Endothelial cell of umbilical vein (primary cell): ENCODE measurements at regions not wholly inside any gene's neighbourhood (a gene's known extent, or its start where the extent isn't known, plus 50 kb on each side); places are given as distances from the start of the nearest gene placed in this dataset.

Experiments
- BruUV-seq: library from RNA; stranded (reverse); fragments of 400-500 nt; replicated peaks from 2 replicates; lab custom pipeline; 2021; lab: Mats Ljungman, UMichigan
- CTCF ChIA-PET: fragments of 300-600, 350-600 bp; sonication (Branson Sonifier 250); formaldehyde crosslinking; loops from one replicate; lab custom pipeline; 2021; ENCODE audit warnings: antibody characterized with exemption, inconsistent platforms; lab: Charles Lee
- POLR2A ChIA-PET: fragments of 300-600, 350-600 bp; sonication (Branson Sonifier 250); formaldehyde crosslinking; loops from one replicate; lab custom pipeline; 2021; ENCODE audit warnings: antibody characterized with exemption, inconsistent platforms; lab: Charles Lee
- DNase-seq: peaks from one replicate; pipeline ENCODE4 v3.0.0-alpha.2; 2011; ENCODE audit warnings: low read depth, low spot score
- FAIRE-seq: peaks from 2 replicates; lab custom pipeline; 2011; peaks lifted over from hg19 to GRCh38; lab: Jason Lieb, UNC
- H2AFZ ChIP-seq: 2 replicates; pipeline ENCODE4 v1.6.0; 2012; ENCODE audit warnings: low read depth, low read length, control low read depth, inconsistent platforms
- H3K27ac ChIP-seq: 2 replicates; pipeline ENCODE4 v1.5.1; 2011; ENCODE audit warnings: low read depth, mild to moderate bottlenecking, control low read depth, low read length, moderate library complexity; ENCODE audit not compliant: insufficient read depth
- H3K27me3 ChIP-seq, 2 experiments: 2 replicates each; pipeline versions ENCODE4 v1.6.0 to v1.6.1; 2011; ENCODE audit warnings: low read length in 2 of 2, mixed read lengths in 1 of 2; ENCODE audit not compliant: control insufficient read depth in 2 of 2, insufficient read depth in 2 of 2
- H3K36me3 ChIP-seq, 2 experiments: 2 replicates in 1 of 2; 3 replicates in 1 of 2; pipeline ENCODE4 v1.5.1; 2011; ENCODE audit warnings: low read length in 2 of 2, mild to moderate bottlenecking in 1 of 2, moderate library complexity in 1 of 2; ENCODE audit not compliant: control insufficient read depth in 2 of 2, insufficient read depth in 2 of 2; ENCODE audit errors: extremely low read depth in 1 of 2
- H3K4me1 ChIP-seq: 3 replicates; pipeline ENCODE4 v1.5.1; 2011; ENCODE audit warnings: mild to moderate bottlenecking, low read length; ENCODE audit not compliant: control insufficient read depth, insufficient read depth; ENCODE audit errors: extremely low read depth
- H3K4me2 ChIP-seq: 2 replicates; pipeline ENCODE4 v1.6.1; 2011; ENCODE audit warnings: low read length, control low read depth, mixed read lengths; ENCODE audit not compliant: insufficient read depth
- H3K4me3 ChIP-seq, 3 experiments: fragments of 200-600 bp in 1 of 3; sonication (generic), shearing (Covaris generic) in 1 of 3; replicated peaks in 1 of 3; 2 replicates each; pipeline ENCODE4 v1.5.1; 2011 to 2016; ENCODE audit warnings: control low read depth in 3 of 3, low read length in 3 of 3, mild to moderate bottlenecking in 2 of 3, inconsistent platforms in 1 of 3, low read depth in 1 of 3, moderate library complexity in 1 of 3; ENCODE audit not compliant: insufficient read depth in 1 of 3
- H3K79me2 ChIP-seq: 2 replicates; pipeline ENCODE4 v1.6.0; 2012; ENCODE audit warnings: low read length, inconsistent platforms; ENCODE audit not compliant: control insufficient read depth, insufficient read depth
- H3K9ac ChIP-seq: replicated peaks from 2 replicates; pipeline ENCODE3; 2011; ENCODE audit warnings: low read length, control low read depth; ENCODE audit not compliant: insufficient read depth; ENCODE audit errors: extremely low read depth
- H3K9me1 ChIP-seq: replicated peaks from 3 replicates; pipeline ENCODE4 v1.6.0; 2011; ENCODE audit warnings: mild to moderate bottlenecking, low read length; ENCODE audit not compliant: control insufficient read depth, insufficient read depth; ENCODE audit errors: extremely low read depth
- H3K9me3 ChIP-seq: replicated peaks from 2 replicates; pipeline ENCODE4 v1.5.1; 2012; ENCODE audit warnings: low read length, inconsistent platforms; ENCODE audit not compliant: control insufficient read depth, insufficient read depth
- H4K20me1 ChIP-seq: replicated peaks from 2 replicates; pipeline ENCODE3; 2011; ENCODE audit warnings: mild to moderate bottlenecking, low read length; ENCODE audit not compliant: control insufficient read depth, insufficient read depth; ENCODE audit errors: extremely low read depth
- EZH2 ChIP-seq: IDR thresholded peaks from 2 replicates; pipeline ENCODE4 v1.6.1; 2012; ENCODE audit warnings: borderline replicate concordance, low read depth, mild to moderate bottlenecking, moderate library complexity, low read length, inconsistent platforms; ENCODE audit not compliant: severe bottlenecking
- FOS ChIP-seq: IDR thresholded peaks from 2 replicates; pipeline ENCODE4 v1.6.1; 2011; ENCODE audit warnings: mild to moderate bottlenecking, low read length, moderate library complexity, borderline replicate concordance; ENCODE audit not compliant: insufficient read depth
- GATA2 ChIP-seq: IDR thresholded peaks from 2 replicates; pipeline ENCODE4 v1.7.0; 2011; ENCODE audit warnings: low read depth, mild to moderate bottlenecking, moderate library complexity, mixed read lengths, low read length; ENCODE audit not compliant: insufficient read length, insufficient read depth
- JUN ChIP-seq: IDR thresholded peaks from 2 replicates; pipeline ENCODE4 v1.6.1; 2011; ENCODE audit warnings: borderline replicate concordance, low read depth; ENCODE audit not compliant: insufficient read length, insufficient read depth
- MYC ChIP-seq: IDR thresholded peaks from one replicate; pipeline ENCODE4 v1.6.1; 2011; ENCODE audit warnings: mild to moderate bottlenecking, low read depth, low read length
- POLR2A ChIP-seq: IDR thresholded peaks from 2 replicates; pipeline ENCODE4 v1.6.1; 2012; ENCODE audit warnings: low read depth, mild to moderate bottlenecking, control low read depth, low read length
- dilution Hi-C: fragments of 300-500 bp; cut with MboI; formaldehyde crosslinking; loops from one replicate; pipeline ENCODE4 v1.15.0; 2019; ENCODE audit warnings: low sequenced_read_pairs; ENCODE audit not compliant: extremely low pct_ligation_motif_present
- intact Hi-C: fragments of 100-400 bp; cut with micrococcal nuclease; formaldehyde crosslinking; loops from one replicate; pipeline ENCODE4 v1.10.0; 2022
- TF ChIP-seq, protein P1 (sequence below): IDR thresholded peaks from 2 replicates; pipeline ENCODE4 v1.6.1; 2011; ENCODE audit not compliant: insufficient read depth, insufficient read length

- Histone ChIP-seq H3K79me2 (no peaks in the 10 kb centered on the region), H3K9me3 (peaks cover 4% of the 10 kb centered on the region), H2AFZ (peak overlapping the region; percentile 14), H3K27ac (no peak overlapping the region), H3K4me3 (no peak overlapping the region), H3K4me1 (peaks cover 5% of the 10 kb centered on the region), H3K9me1 (no peaks in the 10 kb centered on the region), H3K9ac (no peak overlapping the region), H3K27me3 (no peaks in the 10 kb centered on the region), H3K36me3 (no peaks in the 10 kb centered on the region), H3K4me2 (no peak overlapping the region), H4K20me1 (no peaks in the 10 kb centered on the region)
- ChIA-PET CTCF (interaction anchor here (0.6 kb wide), 1 partner anchor 365 kb away, joined by 3 read pairs; no protein-coding TSS in a partner anchor), POLR2A (no interaction called here)
- FAIRE-seq = no peak
- no peak for TF ChIP-seq GATA2
- no peak for TF ChIP-seq FOS
- intact Hi-C loops (no loop called here), dilution Hi-C loops (no loop called here)
- no TSS peak for BruUV-seq
- peak; percentile 7 for DNase-seq
These were observed 364.3 kb downstream of the KCNRG start for GRCh38 chr13:50379584-50379983.

DNA sequence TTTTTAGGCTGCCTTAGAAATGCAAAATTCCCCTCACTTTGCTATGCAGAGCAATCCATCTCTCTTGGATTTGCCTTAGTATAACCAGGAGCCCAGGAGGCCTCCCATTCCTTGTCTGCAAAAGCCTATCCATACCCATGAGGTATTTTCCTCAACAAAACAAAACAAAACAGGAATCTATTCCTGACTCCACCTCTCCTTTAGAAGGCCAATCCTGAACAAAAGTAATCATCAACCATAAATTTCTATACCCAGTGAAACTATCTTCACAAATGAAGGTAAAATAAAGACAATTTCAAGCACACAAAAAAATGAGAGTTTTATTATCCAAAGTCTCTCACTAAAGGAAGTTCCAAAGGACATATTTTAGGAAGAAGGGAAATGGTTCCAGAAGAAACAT lies 365.7 kb downstream of the KCNRG start:
- TF ChIP-seq FOS (no peak), GATA2 (no peak), POLR2A (no peak), JUN (no peak), MYC (no peak), EZH2 (no peak)
- TF ChIP-seq, protein P1, sequence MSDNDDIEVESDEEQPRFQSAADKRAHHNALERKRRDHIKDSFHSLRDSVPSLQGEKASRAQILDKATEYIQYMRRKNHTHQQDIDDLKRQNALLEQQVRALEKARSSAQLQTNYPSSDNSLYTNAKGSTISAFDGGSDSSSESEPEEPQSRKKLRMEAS = no peak
- Histone ChIP-seq H4K20me1 (no peaks in the 10 kb centered on the region), H2AFZ (no peak overlapping the region), H3K9ac (no peak overlapping the region), H3K9me1 (no peaks in the 10 kb centered on the region), H3K4me1 (peaks cover 5% of the 10 kb centered on the region), H3K79me2 (no peaks in the 10 kb centered on the region), H3K36me3 (no peaks in the 10 kb centered on the region), H3K27ac (no peak overlapping the region), H3K27me3 (no peaks in the 10 kb centered on the region), H3K4me2 (no peak overlapping the region), H3K4me3 (no peak overlapping the region), H3K9me3 (peaks cover 4% of the 10 kb centered on the region)
- intact Hi-C loops = no loop called here
- CTCF ChIA-PET = no interaction called here
- no TSS peak for BruUV-seq
- no peak for FAIRE-seq
- no peak for DNase-seq
- POLR2A ChIA-PET = no interaction called here
- dilution Hi-C loops = no loop called here
